IMR-90 (cell line): ENCODE measurements at regions not wholly inside any gene's neighbourhood (a gene's known extent, or its start where the extent isn't known, plus 50 kb on each side); places are given as distances from the start of the nearest gene placed in this dataset.

Experiments
- ATAC-seq: fragments of 200-7000 bp; cut with Tn5 transposase; 2 replicates; pipeline ENCODE4 v1.9.1; 2020; ENCODE audit warnings: low read depth, mild to moderate bottlenecking, moderate library complexity
- BruUV-seq: library from RNA; stranded (reverse); fragments of 400-500 nt; replicated peaks from 2 replicates; lab custom pipeline; 2021; lab: Mats Ljungman, UMichigan
- CTCF ChIA-PET: fragments of 300-600 bp; formaldehyde crosslinking; extraction: SDS; loops from one replicate; lab custom pipeline; 2021; ENCODE audit warnings: antibody characterized with exemption; lab: Yijun Ruan, JAX
- POLR2A ChIA-PET: fragments of 300-600 bp; sonication (Branson Sonifier 250); formaldehyde crosslinking; loops from one replicate; lab custom pipeline; 2022; ENCODE audit warnings: antibody characterized with exemption; ENCODE audit not compliant: unreplicated experiment; lab: Charles Lee
- DNase-seq: peaks from one replicate; pipeline ENCODE4 v3.0.0; 2013
- H2AFZ ChIP-seq: replicated peaks from 2 replicates; pipeline ENCODE3; 2013; ENCODE audit warnings: low read length, mild to moderate bottlenecking; ENCODE audit not compliant: poor library complexity
- H2AK5ac ChIP-seq: 2 replicates; pipeline ENCODE4 v1.6.1; 2013; ENCODE audit warnings: low read depth, low read length, inconsistent platforms
- H2AK9ac ChIP-seq: replicated peaks from 2 replicates; pipeline ENCODE3; 2013; ENCODE audit warnings: mild to moderate bottlenecking, low read depth, low read length, moderate library complexity; ENCODE audit not compliant: poor library complexity
- H2BK120ac ChIP-seq: 2 replicates; pipeline ENCODE4 v1.6.1; 2013; ENCODE audit warnings: low read depth, low read length, inconsistent platforms
- H2BK15ac ChIP-seq: 3 replicates; pipeline ENCODE4 v1.6.1; 2013; ENCODE audit warnings: low read depth, low read length, inconsistent platforms
- H2BK20ac ChIP-seq: 2 replicates; pipeline ENCODE4 v1.6.1; 2013; ENCODE audit warnings: low read depth, mild to moderate bottlenecking, inconsistent platforms, low read length, moderate library complexity
- H2BK5ac ChIP-seq: 2 replicates; pipeline ENCODE4 v1.6.1; 2013; ENCODE audit warnings: mild to moderate bottlenecking, low read depth, low read length, inconsistent platforms; ENCODE audit not compliant: poor library complexity, severe bottlenecking
- H3K14ac ChIP-seq: replicated peaks from 2 replicates; pipeline ENCODE4 v1.6.1; 2013; ENCODE audit warnings: low read depth, low read length, inconsistent platforms
- H3K18ac ChIP-seq: 2 replicates; pipeline ENCODE4 v1.6.1; 2013; ENCODE audit warnings: low read depth, low read length, control low read depth
- H3K23ac ChIP-seq: 2 replicates; pipeline ENCODE4 v1.6.1; 2013; ENCODE audit warnings: low read depth, low read length, inconsistent platforms
- H3K27ac ChIP-seq: 2 replicates; pipeline ENCODE4 v1.5.1; 2013; ENCODE audit warnings: mild to moderate bottlenecking, control low read depth, low read length; ENCODE audit not compliant: insufficient read depth
- H3K27me3 ChIP-seq: 2 replicates; pipeline ENCODE4 v1.6.1; 2013; ENCODE audit warnings: low read length; ENCODE audit not compliant: control insufficient read depth, insufficient read depth
- H3K36me3 ChIP-seq: 2 replicates; pipeline ENCODE4 v1.6.1; 2013; ENCODE audit warnings: low read length, mixed read lengths; ENCODE audit not compliant: control insufficient read depth, insufficient read depth
- H3K4ac ChIP-seq: 2 replicates; pipeline ENCODE4 v1.6.1; 2013; ENCODE audit warnings: low read depth, low read length, inconsistent platforms
- H3K4me1 ChIP-seq: 2 replicates; pipeline ENCODE4 v1.6.1; 2013; ENCODE audit warnings: low read length, mixed read lengths; ENCODE audit not compliant: control insufficient read depth, insufficient read depth
- H3K4me2 ChIP-seq: 2 replicates; pipeline ENCODE4 v1.6.1; 2013; ENCODE audit warnings: low read depth, mild to moderate bottlenecking, control low read depth, low read length, moderate library complexity
- H3K4me3 ChIP-seq: 2 replicates; pipeline ENCODE4 v1.5.1; 2013; ENCODE audit warnings: low read depth, mild to moderate bottlenecking, control low read depth, low read length, moderate library complexity; ENCODE audit not compliant: insufficient read depth
- H3K56ac ChIP-seq: 2 replicates; pipeline ENCODE4 v1.6.1; 2013; ENCODE audit warnings: low read length, inconsistent platforms; ENCODE audit not compliant: insufficient read depth; ENCODE audit errors: extremely low read depth
- H3K79me1 ChIP-seq, 2 experiments: 2 replicates each; pipeline ENCODE4 v1.6.1; 2013; ENCODE audit warnings: low read length in 2 of 2, inconsistent platforms in 1 of 2, low read depth in 1 of 2
- H3K9ac ChIP-seq: 2 replicates; pipeline ENCODE4 v1.6.1; 2013; ENCODE audit warnings: low read depth, low read length, control low read depth
- H3K9me1 ChIP-seq: 2 replicates; pipeline ENCODE4 v1.6.1; 2013; ENCODE audit warnings: low read length, inconsistent platforms; ENCODE audit not compliant: insufficient read depth
- H3K9me3 ChIP-seq: 2 replicates; pipeline ENCODE4 v1.6.1; 2013; ENCODE audit warnings: low read length; ENCODE audit not compliant: control insufficient read depth, insufficient read depth
- H4K20me1 ChIP-seq: 2 replicates; pipeline ENCODE4 v1.6.1; 2013; ENCODE audit warnings: low read length, inconsistent platforms; ENCODE audit not compliant: insufficient read depth
- H4K5ac ChIP-seq: 2 replicates; pipeline ENCODE4 v1.6.1; 2013; ENCODE audit warnings: mild to moderate bottlenecking, low read depth, low read length, control low read depth
- H4K8ac ChIP-seq, 2 experiments: 2 replicates each; pipeline ENCODE4 v1.6.1; 2013; ENCODE audit warnings: low read depth in 2 of 2, low read length in 2 of 2, control low read depth in 1 of 2, inconsistent platforms in 1 of 2
- H4K91ac ChIP-seq: 2 replicates; pipeline ENCODE4 v1.6.1; 2013; ENCODE audit warnings: low read depth, low read length, inconsistent platforms; ENCODE audit not compliant: insufficient read depth
- BHLHE40 ChIP-seq: fragments of 150-350 bp; IDR thresholded peaks from 2 replicates; pipeline ENCODE4 v1.6.1; 2016; ENCODE audit warnings: mild to moderate bottlenecking, low read depth, low read length
- CEBPB ChIP-seq: IDR thresholded peaks from 2 replicates; pipeline ENCODE4 v1.6.1; 2012; ENCODE audit warnings: low read depth, low read length, improper control_type of control experiment
- CHD1 ChIP-seq: IDR thresholded peaks from 2 replicates; pipeline ENCODE4 v1.6.1; 2012; ENCODE audit warnings: low read depth, low read length, improper control_type of control experiment
- FOS ChIP-seq: fragments of 150-350 bp; IDR thresholded peaks from 2 replicates; pipeline ENCODE4 v1.6.1; 2016; ENCODE audit warnings: low read depth, low read length
- MAFK ChIP-seq: IDR thresholded peaks from 2 replicates; pipeline ENCODE4 v1.6.1; 2012; ENCODE audit warnings: low read depth, low read length, improper control_type of control experiment
- MAZ ChIP-seq: IDR thresholded peaks from 2 replicates; pipeline ENCODE4 v1.6.1; 2012; ENCODE audit warnings: low read depth, mild to moderate bottlenecking, low read length, improper control_type of control experiment, moderate library complexity, borderline replicate concordance
- MXI1 ChIP-seq: IDR thresholded peaks from 2 replicates; pipeline ENCODE4 v1.6.1; 2012; ENCODE audit warnings: low read depth, mild to moderate bottlenecking, low read length, moderate library complexity, borderline replicate concordance
- NFE2L2 ChIP-seq: fragments of 150-350 bp; IDR thresholded peaks from 2 replicates; pipeline ENCODE4 v1.6.1; 2016; ENCODE audit warnings: low read depth, mild to moderate bottlenecking, low read length
- POLR2A ChIP-seq: IDR thresholded peaks from 2 replicates; pipeline ENCODE4 v1.6.1; 2012; ENCODE audit warnings: mild to moderate bottlenecking, low read depth, low read length
- RAD21 ChIP-seq: IDR thresholded peaks from 2 replicates; pipeline ENCODE4 v1.6.1; 2012; ENCODE audit warnings: low read length, improper control_type of control experiment
- RCOR1 ChIP-seq: IDR thresholded peaks from 2 replicates; pipeline ENCODE4 v1.6.1; 2012; ENCODE audit warnings: mild to moderate bottlenecking, low read length, improper control_type of control experiment; ENCODE audit not compliant: insufficient replicate concordance
- RFX5 ChIP-seq: IDR thresholded peaks from 2 replicates; pipeline ENCODE4 v1.8.0; 2012; ENCODE audit warnings: low read depth, mild to moderate bottlenecking, low read length, moderate library complexity
- SMC3 ChIP-seq: fragments of 150-350 bp; IDR thresholded peaks from 2 replicates; pipeline ENCODE4 v1.6.1; 2016; ENCODE audit warnings: low read depth, mild to moderate bottlenecking, antibody characterized with exemption, low read length, moderate library complexity
- WGBS, 2 experiments: methylation state at CpG; one replicate each; pipeline versions ENCODE4 v1.1.5 to v1.1.7; 2013; ENCODE audit warnings: missing lambda C conversion rate in 2 of 2; ENCODE audit not compliant: insufficient read length in 1 of 2; ENCODE audit errors: extremely low coverage in 2 of 2; 5-methylcytosine and 5-hydroxymethylcytosine counted together
- dilution Hi-C: fragments of 300-500 bp; cut with HindIII; formaldehyde crosslinking; loops from one replicate; pipeline ENCODE4 v1.14.3; 2018; ENCODE audit warnings: low sequenced_read_pairs; ENCODE audit not compliant: unreplicated experiment
- in situ Hi-C: fragments of 300-500 bp; cut with MboI; formaldehyde crosslinking; loops from 3 replicates; pipeline ENCODE4 v1.14.3; 2019; ENCODE audit warnings: low sequenced_read_pairs, inconsistent platforms, mixed read lengths
- intact Hi-C: fragments of 100-400 bp; cut with micrococcal nuclease; formaldehyde crosslinking; loops from 2 replicates; pipeline ENCODE4 v1.10.0; 2022
- TF ChIP-seq, protein P1 (sequence below): fragments of 150-350 bp; IDR thresholded peaks from 2 replicates; pipeline ENCODE4 v1.6.1; 2017; ENCODE audit warnings: mild to moderate bottlenecking, antibody characterized with exemption, low read length, low read depth
- TF ChIP-seq, protein P2 (sequence below): conservative IDR thresholded peaks from 2 replicates; pipeline ENCODE4 v1.5.1; 2012; ENCODE audit warnings: mild to moderate bottlenecking, low read depth, low read length, improper control_type of control experiment
- TF ChIP-seq, protein P3 (sequence below): fragments of 150-350 bp; IDR thresholded peaks from 2 replicates; pipeline ENCODE4 v1.6.1; 2016; ENCODE audit warnings: low read depth, mild to moderate bottlenecking, low read length, moderate library complexity, borderline replicate concordance

DNA sequence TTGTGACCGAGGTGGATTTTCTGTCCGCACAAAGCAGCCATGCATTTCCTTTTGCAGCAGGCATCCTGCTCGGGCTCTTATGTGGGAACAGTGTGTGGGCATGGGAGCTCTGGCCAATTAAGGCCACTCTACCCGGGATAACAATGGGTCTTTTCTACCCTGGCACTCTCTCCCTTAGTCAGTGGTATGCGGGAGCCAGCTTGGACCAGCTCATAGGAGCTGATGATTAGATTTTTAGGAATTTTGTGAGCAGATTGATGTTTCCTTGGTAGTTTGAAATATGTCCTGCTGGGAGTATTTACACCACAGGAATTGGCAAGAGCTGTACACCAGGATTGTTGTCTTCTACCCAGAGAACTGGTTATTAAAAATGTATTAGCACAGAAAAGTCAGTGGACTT is 89.3 kb downstream of the SPP2 start:
- H3K4me3 ChIP-seq: no peak overlapping the region
- H3K14ac ChIP-seq: no peak overlapping the region
- in situ Hi-C loops (loop anchor here (5.0 to 10.0 kb wide), 3 partner anchors 363 to 975 kb away; no protein-coding TSS in a partner anchor), intact Hi-C loops (loop anchor here (5.0 kb wide), 1 partner anchor 148 kb away; no protein-coding TSS in a partner anchor), dilution Hi-C loops (no loop called here)
- POLR2A ChIA-PET: no interaction called here
- H3K4me2 ChIP-seq: no peak overlapping the region
- H2BK20ac ChIP-seq: no peak overlapping the region
- DNase-seq (no peak), ATAC-seq (no peak)
- WGBS, 2 experiments: no CpG with 5 or more reads among the region's 5 CpGs
- H3K27me3 ChIP-seq: no peaks in the 10 kb centered on the region; the same call in 1 of the 2 replicates
- H3K56ac ChIP-seq: no peak overlapping the region
- no peaks in the 10 kb centered on the region for H3K79me1 ChIP-seq
- CTCF ChIA-PET: no interaction called here
- no TSS peak for BruUV-seq
- no peak overlapping the region for H2BK120ac ChIP-seq
- H2BK15ac ChIP-seq: no peak overlapping the region
- no peaks in the 10 kb centered on the region for H3K4me1 ChIP-seq
- peaks cover 18% of the 10 kb centered on the region for H3K9me3 ChIP-seq
- no peak overlapping the region for H3K23ac ChIP-seq
- H2AFZ ChIP-seq: no peak overlapping the region
- no peak overlapping the region for H3K4ac ChIP-seq
- TF ChIP-seq NFE2L2 (no peak), RAD21 (no peak), MAFK (no peak), CEBPB (no peak), CHD1 (no peak), FOS (no peak), MAZ (no peak), BHLHE40 (no peak), RCOR1 (no peak), MXI1 (no peak), RFX5 (no peak), POLR2A (no peak), SMC3 (no peak)
- TF ChIP-seq, protein P1, sequence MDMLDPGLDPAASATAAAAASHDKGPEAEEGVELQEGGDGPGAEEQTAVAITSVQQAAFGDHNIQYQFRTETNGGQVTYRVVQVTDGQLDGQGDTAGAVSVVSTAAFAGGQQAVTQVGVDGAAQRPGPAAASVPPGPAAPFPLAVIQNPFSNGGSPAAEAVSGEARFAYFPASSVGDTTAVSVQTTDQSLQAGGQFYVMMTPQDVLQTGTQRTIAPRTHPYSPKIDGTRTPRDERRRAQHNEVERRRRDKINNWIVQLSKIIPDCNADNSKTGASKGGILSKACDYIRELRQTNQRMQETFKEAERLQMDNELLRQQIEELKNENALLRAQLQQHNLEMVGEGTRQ: no peak
- TF ChIP-seq, protein P2, sequence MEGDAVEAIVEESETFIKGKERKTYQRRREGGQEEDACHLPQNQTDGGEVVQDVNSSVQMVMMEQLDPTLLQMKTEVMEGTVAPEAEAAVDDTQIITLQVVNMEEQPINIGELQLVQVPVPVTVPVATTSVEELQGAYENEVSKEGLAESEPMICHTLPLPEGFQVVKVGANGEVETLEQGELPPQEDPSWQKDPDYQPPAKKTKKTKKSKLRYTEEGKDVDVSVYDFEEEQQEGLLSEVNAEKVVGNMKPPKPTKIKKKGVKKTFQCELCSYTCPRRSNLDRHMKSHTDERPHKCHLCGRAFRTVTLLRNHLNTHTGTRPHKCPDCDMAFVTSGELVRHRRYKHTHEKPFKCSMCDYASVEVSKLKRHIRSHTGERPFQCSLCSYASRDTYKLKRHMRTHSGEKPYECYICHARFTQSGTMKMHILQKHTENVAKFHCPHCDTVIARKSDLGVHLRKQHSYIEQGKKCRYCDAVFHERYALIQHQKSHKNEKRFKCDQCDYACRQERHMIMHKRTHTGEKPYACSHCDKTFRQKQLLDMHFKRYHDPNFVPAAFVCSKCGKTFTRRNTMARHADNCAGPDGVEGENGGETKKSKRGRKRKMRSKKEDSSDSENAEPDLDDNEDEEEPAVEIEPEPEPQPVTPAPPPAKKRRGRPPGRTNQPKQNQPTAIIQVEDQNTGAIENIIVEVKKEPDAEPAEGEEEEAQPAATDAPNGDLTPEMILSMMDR: no peak
- TF ChIP-seq, protein P3, sequence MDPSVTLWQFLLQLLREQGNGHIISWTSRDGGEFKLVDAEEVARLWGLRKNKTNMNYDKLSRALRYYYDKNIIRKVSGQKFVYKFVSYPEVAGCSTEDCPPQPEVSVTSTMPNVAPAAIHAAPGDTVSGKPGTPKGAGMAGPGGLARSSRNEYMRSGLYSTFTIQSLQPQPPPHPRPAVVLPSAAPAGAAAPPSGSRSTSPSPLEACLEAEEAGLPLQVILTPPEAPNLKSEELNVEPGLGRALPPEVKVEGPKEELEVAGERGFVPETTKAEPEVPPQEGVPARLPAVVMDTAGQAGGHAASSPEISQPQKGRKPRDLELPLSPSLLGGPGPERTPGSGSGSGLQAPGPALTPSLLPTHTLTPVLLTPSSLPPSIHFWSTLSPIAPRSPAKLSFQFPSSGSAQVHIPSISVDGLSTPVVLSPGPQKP: no peak
- H3K9ac ChIP-seq: no peak overlapping the region
- no peak overlapping the region for H3K27ac ChIP-seq
- no peak overlapping the region for H4K5ac ChIP-seq
- H4K20me1 ChIP-seq: no peaks in the 10 kb centered on the region
- H3K18ac ChIP-seq: no peak overlapping the region
- no peaks in the 10 kb centered on the region for H3K36me3 ChIP-seq
- H2AK5ac ChIP-seq: no peak overlapping the region
- no peak overlapping the region for H4K91ac ChIP-seq
- H3K9me1 ChIP-seq: no peaks in the 10 kb centered on the region
- no peak overlapping the region for H2AK9ac ChIP-seq
- H4K8ac ChIP-seq: no peak overlapping the region
- H2BK5ac ChIP-seq: no peak overlapping the region
